HG03354 (cell line): ENCODE measurements at regions not wholly inside any gene's neighbourhood (a gene's known extent, or its start where the extent isn't known, plus 50 kb on each side); places are given as distances from the start of the nearest gene placed in this dataset.

Source experiments
- ATAC-seq: cut with Tn5 transposase; IDR thresholded peaks from one replicate; pipeline ENCODE4 v1.9.1; 2021; ENCODE audit warnings: mild to moderate bottlenecking; ENCODE audit not compliant: unreplicated experiment, poor library complexity, severe bottlenecking

GRCh38 chr21:32974653-32975052 lies 51.1 kb upstream of the OLIG2 start:
- no peak for ATAC-seq

DNA sequence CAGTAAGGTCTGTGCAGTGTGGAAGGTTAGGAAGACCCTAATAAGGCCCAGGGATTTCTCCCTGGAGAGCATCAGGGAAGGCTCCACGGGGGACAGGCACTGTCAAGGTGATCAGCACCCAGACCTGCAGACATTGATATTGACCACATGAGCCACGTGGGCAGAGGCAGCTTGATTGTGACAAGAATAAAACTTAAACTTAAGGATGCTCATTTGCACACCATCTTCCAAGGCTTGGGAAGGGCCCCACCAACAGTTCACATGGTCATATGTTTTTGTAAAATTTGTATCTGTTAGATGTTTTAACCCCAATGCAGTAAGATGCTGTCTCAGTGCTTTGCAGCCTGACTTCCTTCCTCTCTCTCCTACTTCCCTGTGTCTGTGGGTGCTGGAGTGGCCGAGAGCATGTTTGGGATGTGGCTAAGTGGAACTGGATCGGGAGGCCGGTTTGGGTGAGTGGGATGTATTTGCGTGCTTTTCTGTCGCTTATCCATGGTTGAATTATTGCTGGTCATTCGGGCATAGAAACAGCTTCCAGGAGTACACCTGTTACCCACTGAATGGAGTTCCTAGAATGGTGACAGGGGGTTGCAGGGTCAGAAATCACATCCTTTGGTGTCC lies 49.8 kb upstream of the OLIG2 start:
- ATAC-seq: no peak
